Fibroblast of the aortic adventitia (primary cell): ENCODE measurements at regions not wholly inside any gene's neighbourhood (a gene's known extent, or its start where the extent isn't known, plus 50 kb on each side); places are given as distances from the start of the nearest gene placed in this dataset.

Experiments used
- DNase-seq: peaks from one replicate; pipeline ENCODE4 v3.0.0-alpha.2; 2010; ENCODE audit warnings: low read depth
- H3K4me3 ChIP-seq: 2 replicates; pipeline ENCODE4 v1.5.1; 2011; ENCODE audit warnings: low read depth, mild to moderate bottlenecking, control low read depth, low read length, moderate library complexity
- TF ChIP-seq, protein P1 (sequence below): IDR thresholded peaks from 2 replicates; pipeline ENCODE4 v1.5.1; 2011; ENCODE audit warnings: mild to moderate bottlenecking, low read length, control low read depth, inconsistent platforms; ENCODE audit not compliant: insufficient read depth

DNA sequence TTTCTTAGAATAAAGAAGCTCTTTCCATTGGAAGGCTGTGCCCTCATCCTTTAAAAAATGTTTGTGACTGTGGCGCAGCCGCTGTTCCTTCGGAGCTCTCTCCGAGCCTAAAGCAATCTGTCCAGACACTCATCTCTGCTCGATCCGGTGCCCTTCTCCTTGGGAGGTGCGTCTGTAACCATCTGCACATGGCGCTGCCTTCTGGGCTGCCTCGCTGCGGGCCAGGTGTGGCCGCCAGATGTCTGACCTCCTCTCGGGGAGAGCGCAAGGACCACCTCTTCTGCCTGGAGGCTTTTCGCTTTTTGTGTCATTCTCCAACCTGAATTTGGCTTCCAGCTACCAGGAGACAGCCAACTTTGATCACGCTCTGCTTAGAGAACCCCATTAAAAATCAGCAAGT is 153.4 kb upstream of the PTCH1 start:
- DNase-seq, result no peak
- TF ChIP-seq, protein P1, sequence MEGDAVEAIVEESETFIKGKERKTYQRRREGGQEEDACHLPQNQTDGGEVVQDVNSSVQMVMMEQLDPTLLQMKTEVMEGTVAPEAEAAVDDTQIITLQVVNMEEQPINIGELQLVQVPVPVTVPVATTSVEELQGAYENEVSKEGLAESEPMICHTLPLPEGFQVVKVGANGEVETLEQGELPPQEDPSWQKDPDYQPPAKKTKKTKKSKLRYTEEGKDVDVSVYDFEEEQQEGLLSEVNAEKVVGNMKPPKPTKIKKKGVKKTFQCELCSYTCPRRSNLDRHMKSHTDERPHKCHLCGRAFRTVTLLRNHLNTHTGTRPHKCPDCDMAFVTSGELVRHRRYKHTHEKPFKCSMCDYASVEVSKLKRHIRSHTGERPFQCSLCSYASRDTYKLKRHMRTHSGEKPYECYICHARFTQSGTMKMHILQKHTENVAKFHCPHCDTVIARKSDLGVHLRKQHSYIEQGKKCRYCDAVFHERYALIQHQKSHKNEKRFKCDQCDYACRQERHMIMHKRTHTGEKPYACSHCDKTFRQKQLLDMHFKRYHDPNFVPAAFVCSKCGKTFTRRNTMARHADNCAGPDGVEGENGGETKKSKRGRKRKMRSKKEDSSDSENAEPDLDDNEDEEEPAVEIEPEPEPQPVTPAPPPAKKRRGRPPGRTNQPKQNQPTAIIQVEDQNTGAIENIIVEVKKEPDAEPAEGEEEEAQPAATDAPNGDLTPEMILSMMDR, result no peak
- no peak overlapping the region for H3K4me3 ChIP-seq

GRCh38 chr9:95669253-95669652 is 152.5 kb upstream of the PTCH1 start:
- no peak overlapping the region for H3K4me3 ChIP-seq
- TF ChIP-seq, protein P1, result no peak
- no peak for DNase-seq

GRCh38 chr9:95667789-95668188 is 151.0 kb upstream of the PTCH1 start:
- DNase-seq, result no peak
- TF ChIP-seq, protein P1, result no peak
- no peak overlapping the region for H3K4me3 ChIP-seq

DNA sequence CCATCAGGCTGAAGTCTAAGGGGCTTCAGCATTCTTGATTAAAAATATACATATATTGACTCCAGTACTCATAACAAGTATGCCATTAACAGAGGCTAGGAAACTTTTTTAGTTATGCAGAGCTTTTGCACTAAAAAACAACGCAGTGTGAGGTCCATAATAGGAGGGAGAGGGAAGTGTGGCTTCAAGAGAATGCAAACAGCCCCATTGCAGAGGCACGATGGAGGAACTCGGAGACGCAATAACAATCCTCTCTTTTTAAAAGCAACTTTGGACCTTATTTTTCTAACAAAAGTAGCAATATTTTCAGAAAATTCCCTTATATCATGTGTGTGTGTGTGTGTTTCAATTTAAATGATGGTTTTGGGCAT is 150.0 kb upstream of the PTCH1 start:
- TF ChIP-seq, protein P1, result no peak
- DNase-seq, result no peak
- no peak overlapping the region for H3K4me3 ChIP-seq

GRCh38 chr9:95666096-95666784 is 149.5 kb upstream of the PTCH1 start:
- TF ChIP-seq, protein P1, result no peak

GRCh38 chr9:95653246-95653645 is 136.5 kb upstream of the PTCH1 start:
- H3K4me3 ChIP-seq, result no peak overlapping the region
- DNase-seq, result no peak
- TF ChIP-seq, protein P1, result no peak

More at GRCh38 chr9:95666096-95666784, 149.5 kb upstream of the PTCH1 start:
- no peak for DNase-seq
- no peak overlapping the region for H3K4me3 ChIP-seq

DNA sequence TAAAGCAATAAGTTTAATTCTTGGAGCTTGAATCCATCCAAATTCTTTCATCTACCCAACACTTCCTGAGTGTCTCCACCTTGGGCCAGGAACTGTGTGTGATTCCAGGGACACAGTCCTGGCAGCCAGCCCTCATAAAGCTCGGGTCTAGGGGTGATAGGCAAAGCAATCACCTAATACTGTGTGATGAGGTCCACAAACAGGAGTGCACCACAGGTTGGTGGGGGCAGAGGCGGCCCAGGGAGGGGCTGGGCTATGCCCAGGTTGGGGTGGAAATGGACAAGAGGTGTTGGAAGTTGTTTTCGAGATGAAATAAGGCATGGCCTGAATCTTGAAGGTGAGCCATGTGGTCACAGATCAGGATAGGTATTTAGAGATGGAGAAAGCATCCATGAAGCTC is 133.9 kb upstream of the PTCH1 start:
- H3K4me3 ChIP-seq, result no peak overlapping the region
- TF ChIP-seq, protein P1, result no peak
- no peak for DNase-seq
